GM19452 (cell line): ENCODE measurements at regions not wholly inside any gene's neighbourhood (a gene's known extent, or its start where the extent isn't known, plus 50 kb on each side); places are given as distances from the start of the nearest gene placed in this dataset.

Experiments
- ATAC-seq: cut with Tn5 transposase; IDR thresholded peaks from one replicate; pipeline ENCODE4 v1.9.1; 2021; ENCODE audit not compliant: unreplicated experiment

DNA sequence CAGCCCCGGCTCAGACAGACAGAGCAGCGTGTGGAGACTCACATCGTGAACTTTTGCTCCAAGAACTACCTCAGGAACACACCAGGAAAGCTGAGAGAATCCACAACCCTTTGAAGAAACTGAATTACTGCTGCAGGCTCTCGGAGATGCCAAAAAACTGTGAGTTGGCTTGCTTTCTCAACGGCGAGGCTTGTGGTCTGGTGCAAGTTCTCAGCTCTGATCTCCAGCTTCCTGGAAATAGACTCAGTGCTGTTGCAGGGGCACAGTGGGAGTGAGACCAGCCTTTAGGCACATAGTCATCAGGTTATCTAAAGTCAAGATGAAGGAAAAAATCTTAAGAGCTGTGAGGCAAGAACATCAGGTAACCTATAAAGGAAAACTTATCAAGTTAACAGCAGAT is 273.7 kb upstream of the LRATD1 start:
- ATAC-seq: no peak

DNA sequence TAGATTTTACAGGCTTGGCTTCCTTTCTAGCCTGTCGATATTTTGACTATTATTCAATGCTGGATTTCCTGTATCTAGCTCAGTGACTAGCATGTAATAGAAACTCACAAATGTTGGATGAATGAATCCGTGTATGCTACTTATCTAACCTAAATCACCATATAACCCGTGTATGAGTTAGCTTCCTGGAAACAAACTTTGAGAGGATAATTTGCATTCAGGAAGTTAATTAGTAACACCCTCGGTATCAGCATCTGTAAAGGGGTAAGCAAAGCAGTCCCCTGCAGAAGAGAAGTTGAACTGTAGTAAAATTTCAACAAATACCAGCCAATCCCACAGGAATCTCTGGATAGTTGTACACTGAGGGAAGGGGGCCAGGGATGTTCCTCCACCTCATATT is 269.4 kb upstream of the LRATD1 start:
- ATAC-seq: no peak

GRCh38 chr2:14363976-14364375 is 268.5 kb upstream of the LRATD1 start:
- ATAC-seq: no peak

- no peak for ATAC-seq
Observed at GRCh38 chr2:14364471-14364870, 268.0 kb upstream of the LRATD1 start.

- no peak for ATAC-seq
Observed at GRCh38 chr2:14385043-14385442, 247.5 kb upstream of the LRATD1 start.

- ATAC-seq: no peak
Observed at GRCh38 chr2:14387332-14387731, 245.2 kb upstream of the LRATD1 start.

DNA sequence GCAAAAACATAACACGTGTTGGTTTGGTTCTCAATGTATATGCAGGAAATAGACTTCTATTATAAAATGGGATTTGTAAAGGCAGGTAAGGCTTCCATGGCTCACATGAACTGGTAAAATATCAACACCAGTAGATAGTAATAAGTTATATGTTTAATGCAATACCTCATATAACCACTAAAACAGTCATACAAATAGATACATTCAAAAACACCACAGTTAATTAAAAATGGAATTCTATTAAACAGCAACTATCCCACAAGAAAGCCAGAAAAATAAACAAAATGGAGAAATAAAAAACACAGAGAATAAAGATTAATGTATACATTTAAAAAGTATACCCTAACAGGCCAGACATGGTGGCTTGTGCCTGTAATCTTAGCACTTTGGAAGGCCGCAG is 243.8 kb upstream of the LRATD1 start:
- no peak for ATAC-seq

GRCh38 chr2:14396533-14397083 is 235.9 kb upstream of the LRATD1 start:
- no peak for ATAC-seq

DNA sequence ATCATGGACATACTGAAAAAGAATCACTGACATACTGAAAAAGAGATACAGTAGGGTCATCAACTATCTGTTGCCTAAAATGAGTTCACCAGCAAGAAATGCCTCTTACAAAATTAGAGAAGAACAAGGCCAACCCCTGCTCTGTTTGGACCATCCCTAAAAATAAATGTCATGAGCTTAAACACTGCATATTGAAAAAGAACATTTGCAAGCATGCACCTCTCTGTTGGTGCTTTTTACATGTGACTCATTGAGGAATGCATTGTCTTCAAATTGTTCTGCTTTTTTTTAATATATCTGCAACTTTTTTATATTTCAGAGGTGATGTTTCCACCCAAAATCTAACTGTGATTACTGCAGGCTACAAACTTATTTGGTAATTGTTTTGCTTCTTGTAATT is 233.9 kb upstream of the LRATD1 start:
- ATAC-seq: no peak

DNA sequence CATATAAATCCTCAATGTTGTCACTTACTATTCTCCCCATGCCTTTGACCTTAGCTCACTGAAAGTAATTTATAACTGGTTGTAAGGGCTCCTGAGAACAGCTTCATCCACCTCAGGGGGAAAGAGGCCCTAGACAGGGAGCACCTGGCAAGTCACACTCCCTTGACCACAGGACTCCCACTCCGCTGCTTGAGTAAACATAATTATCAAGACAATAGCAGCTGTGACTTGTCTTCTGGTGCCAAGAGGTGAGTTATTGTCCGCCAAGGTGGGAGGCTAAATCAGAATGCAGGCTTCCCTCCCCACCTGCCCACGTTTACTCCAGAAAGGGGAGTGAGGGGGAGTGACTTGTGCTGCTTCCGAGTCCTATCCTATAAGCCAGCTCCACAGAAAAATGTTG is 230.6 kb upstream of the LRATD1 start:
- no peak for ATAC-seq

- ATAC-seq: no peak
Observed at GRCh38 chr2:14408695-14409094, 223.8 kb upstream of the LRATD1 start.

DNA sequence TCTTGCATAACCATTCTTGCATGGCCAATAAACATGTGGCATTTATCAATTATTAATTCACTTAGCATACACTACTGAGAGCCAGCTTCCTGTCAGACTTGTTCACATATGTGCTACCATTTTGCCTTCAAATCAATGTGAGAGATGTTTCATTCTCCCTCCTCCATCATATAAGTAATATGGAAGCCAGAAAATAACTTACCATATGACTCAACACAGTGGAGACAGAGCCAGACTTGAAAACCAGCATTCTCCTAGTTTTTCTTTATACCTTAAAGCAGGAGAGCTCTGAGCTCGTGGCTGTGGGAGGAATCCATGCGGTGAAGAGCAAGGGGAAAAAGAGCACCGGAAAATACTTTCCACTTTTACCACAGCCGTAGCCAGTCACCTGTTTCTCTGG is 215.0 kb upstream of the LRATD1 start:
- no peak for ATAC-seq

DNA sequence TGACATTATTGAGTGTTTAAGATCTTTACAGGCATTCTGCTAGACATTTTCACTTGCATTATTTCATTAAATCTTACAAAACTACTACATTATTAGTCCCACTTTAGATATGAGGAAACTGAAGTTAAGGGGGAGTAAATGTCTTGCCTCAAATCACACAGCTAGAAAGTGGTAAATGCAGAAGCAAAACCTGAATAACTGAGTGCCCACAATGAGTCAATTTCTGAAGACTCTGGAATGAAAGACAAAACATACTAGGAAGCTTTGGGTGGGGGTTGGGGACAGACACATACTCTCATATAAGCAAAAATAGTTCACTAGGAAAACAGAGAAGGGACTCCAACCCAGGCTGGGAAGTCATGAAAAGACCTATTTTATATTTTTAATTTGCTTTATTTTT is 214.4 kb upstream of the LRATD1 start:
- no peak for ATAC-seq

DNA sequence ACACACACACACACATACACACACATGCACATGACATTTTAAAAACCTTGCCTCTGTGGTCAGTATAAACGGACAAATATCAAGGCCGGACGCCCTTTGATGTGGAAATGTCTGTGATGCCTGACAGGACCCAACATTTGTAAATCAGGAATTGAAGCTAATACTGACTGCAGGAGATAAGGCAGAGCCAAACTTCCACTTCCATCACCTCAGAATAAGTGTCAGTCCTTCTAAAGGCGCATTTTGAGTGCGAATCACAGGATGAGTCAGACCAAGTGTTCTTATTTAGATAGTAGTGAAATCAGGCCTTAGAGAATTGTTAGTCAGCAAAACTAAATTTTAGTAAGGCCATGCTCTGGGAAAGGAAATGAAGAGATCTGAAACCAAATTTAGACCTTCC is 211.7 kb upstream of the LRATD1 start:
- ATAC-seq: no peak

- ATAC-seq: no peak
Observed at GRCh38 chr2:14422426-14422825, 210.1 kb upstream of the LRATD1 start.

DNA sequence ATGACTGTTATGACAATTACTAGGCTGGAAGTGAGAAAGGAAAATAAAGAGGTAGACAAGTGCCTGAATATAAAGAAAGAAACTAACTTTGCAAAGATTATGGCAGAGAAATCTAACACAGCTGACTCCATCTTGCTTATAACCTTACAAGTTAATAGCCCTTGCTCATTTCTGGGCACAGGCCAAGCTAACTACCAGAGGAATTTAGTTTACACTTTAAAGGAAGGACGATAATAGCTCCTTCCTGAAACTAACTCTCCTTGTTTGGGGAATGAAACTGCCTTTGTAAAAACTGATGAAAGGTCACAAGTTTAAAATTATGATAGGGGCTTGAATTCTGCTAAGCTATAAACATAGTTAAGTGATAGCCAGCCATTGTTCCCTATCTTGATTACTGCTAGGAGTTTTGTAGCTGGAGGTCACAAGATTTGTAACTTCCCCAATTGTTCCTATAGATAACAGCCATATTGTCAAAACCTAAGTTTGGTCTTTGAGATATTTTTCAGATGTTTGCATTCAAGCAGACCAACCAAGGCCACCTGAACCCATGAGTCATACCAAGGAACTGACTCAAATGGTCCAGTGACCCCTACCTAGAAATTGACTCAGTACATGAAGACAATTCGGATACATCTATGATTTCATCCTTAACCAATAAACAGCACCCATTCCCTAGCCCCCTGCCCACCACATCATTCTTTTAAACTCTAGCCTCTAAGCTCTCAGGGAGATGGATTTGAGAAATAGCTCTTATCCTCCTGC is 209.2 kb upstream of the LRATD1 start:
- no peak for ATAC-seq

DNA sequence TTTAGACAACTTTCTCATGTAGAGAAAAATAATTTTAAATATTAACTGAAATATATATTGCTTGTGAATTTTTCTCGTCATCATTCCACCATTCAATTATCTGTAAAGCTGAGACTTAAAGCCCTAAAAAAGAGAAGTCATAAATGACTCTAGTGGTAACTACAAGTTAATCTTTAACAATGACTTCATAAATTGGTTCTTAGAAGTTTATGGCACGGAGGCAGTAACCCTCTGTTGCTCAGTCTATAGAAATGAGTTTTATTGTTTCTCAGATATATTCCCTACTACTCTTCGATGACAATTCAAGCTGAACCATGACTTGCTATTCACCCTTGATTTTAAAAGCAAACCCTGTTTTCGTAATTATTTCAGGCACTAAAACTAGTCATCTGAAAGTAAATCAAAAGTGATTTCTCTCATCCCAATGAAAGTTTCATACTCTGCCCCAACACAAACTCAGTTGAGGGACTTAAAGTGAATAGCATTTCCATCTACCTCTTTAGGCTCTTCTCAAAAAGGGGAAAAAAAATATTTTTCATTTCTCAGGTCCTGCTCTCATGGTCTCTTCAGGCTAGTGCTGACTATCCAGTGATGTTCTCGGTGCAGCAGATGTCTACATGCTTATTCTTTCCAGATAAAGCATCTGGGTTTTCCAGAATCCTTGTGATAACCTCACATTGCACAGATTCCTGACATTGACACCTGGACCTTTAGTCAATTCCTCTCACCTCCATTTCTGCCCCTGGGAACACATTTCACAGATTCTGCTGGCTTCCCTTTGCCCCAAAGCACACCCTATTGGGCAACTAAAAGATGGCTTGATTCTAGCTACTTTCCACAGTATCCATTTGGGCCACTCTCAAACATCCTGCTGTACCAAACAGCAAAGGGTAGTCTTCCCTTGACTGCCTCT is 207.8 kb upstream of the LRATD1 start:
- ATAC-seq: peak; percentile 48

- ATAC-seq: no peak
Observed at GRCh38 chr2:14425869-14426268, 206.6 kb upstream of the LRATD1 start.

- no peak for ATAC-seq
Observed at GRCh38 chr2:14428056-14428455, 204.5 kb upstream of the LRATD1 start.

- ATAC-seq: no peak
Observed at GRCh38 chr2:14433946-14434495, 198.5 kb upstream of the LRATD1 start.

DNA sequence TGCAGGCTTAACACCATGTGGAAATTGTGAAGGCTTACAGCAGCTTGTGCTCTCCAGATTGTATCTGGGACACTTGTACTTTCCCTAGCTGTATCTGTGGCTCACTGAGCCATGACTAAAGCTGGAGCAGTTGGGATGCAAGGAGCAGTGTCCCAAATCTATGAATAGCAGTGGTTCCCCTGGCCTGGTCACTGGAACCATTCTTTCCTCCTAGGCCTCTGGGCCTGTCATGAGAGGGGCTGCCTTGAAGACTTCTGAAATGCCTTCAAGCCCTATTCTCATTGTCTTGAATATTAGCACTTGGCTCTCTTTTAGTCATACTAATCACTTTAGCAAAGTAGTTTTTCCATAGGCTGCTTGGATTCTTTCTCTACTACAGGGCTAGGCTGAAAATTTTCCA is 186.8 kb upstream of the LRATD1 start:
- no peak for ATAC-seq

- ATAC-seq: no peak
Observed at GRCh38 chr2:14448340-14448739, 184.2 kb upstream of the LRATD1 start.
